Osteoblast (primary cell): ENCODE measurements at regions not wholly inside any gene's neighbourhood (a gene's known extent, or its start where the extent isn't known, plus 50 kb on each side); places are given as distances from the start of the nearest gene placed in this dataset.
A peak's percentile ranks its signal among the peaks of the same experiment; 100 is the strongest.

Experiments used
- DNase-seq: peaks from one replicate; pipeline ENCODE4 v3.0.0; 2011; ENCODE audit warnings: low spot score, mixed read lengths; ENCODE audit not compliant: insufficient read length; ENCODE audit errors: missing footprints
- H2AFZ ChIP-seq: 2 replicates; pipeline ENCODE4 v1.6.0; 2011; ENCODE audit warnings: mild to moderate bottlenecking, low read length
- H3K27ac ChIP-seq: 2 replicates; pipeline ENCODE4 v1.5.1; 2011; ENCODE audit warnings: mild to moderate bottlenecking, low read depth, low read length, moderate library complexity
- H3K27me3 ChIP-seq: 2 replicates; pipeline ENCODE4 v1.6.0; 2012; ENCODE audit warnings: mild to moderate bottlenecking, control low read depth, inconsistent platforms, low read length, moderate library complexity; ENCODE audit not compliant: insufficient read depth
- H3K36me3 ChIP-seq: 2 replicates; pipeline ENCODE4 v1.5.1; 2011; ENCODE audit warnings: mild to moderate bottlenecking, low read length, control low read depth, moderate library complexity; ENCODE audit not compliant: insufficient read depth
- H3K4me1 ChIP-seq: 2 replicates; pipeline ENCODE4 v1.5.1; 2011; ENCODE audit warnings: mild to moderate bottlenecking, low read length, control low read depth, moderate library complexity; ENCODE audit not compliant: insufficient read depth
- H3K4me2 ChIP-seq: 2 replicates; pipeline ENCODE4 v1.6.0; 2011; ENCODE audit warnings: mild to moderate bottlenecking, low read length; ENCODE audit not compliant: insufficient read depth
- H3K4me3 ChIP-seq: fragments of 200-600 bp; sonication (generic); 3 replicates; pipeline ENCODE4 v1.5.1; 2012; ENCODE audit warnings: mild to moderate bottlenecking, low read length, inconsistent platforms; ENCODE audit not compliant: insufficient read depth
- H3K79me2 ChIP-seq: 2 replicates; pipeline ENCODE4 v1.6.0; 2012; ENCODE audit warnings: mild to moderate bottlenecking, low read length, control low read depth, inconsistent platforms; ENCODE audit not compliant: insufficient read depth
- H3K9me3 ChIP-seq: 2 replicates; pipeline ENCODE4 v1.5.1; 2011; ENCODE audit warnings: low read depth, low read length, control low read depth
- H4K20me1 ChIP-seq: 2 replicates; pipeline ENCODE4 v1.6.0; 2012; ENCODE audit warnings: mild to moderate bottlenecking, low read length, control low read depth; ENCODE audit not compliant: insufficient read depth
- TF ChIP-seq, protein P1 (sequence below): IDR thresholded peaks from 2 replicates; pipeline ENCODE4 v1.5.1; 2011; ENCODE audit warnings: mild to moderate bottlenecking, low read depth, low read length, moderate library complexity; ENCODE audit errors: extremely low read depth

DNA sequence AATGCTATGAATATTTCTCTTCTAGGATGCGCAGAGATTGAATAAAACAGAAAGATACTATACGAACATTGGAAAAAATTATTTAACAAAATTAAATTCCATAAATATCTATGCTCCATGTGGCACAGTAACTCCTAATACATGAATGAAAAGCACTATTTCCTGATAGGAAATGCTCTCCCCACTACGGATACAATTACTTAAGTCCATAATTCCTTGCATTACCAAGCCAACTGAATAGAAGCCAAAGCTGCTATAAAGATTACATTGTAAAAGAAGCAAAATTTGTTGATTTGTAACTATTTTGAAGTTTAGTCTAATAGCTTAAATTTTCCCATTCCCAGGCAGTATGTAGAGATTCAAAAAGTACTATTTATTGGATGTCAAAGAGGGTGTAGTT, 61.8 kb upstream of the SNX2 start:
- Histone ChIP-seq H3K4me2 (no peak overlapping the region), H4K20me1 (no peaks in the 10 kb centered on the region), H3K4me3 (no peak overlapping the region), H3K27ac (no peak overlapping the region), H3K79me2 (no peaks in the 10 kb centered on the region), H3K9me3 (no peaks in the 10 kb centered on the region), H3K27me3 (no peaks in the 10 kb centered on the region), H3K36me3 (no peaks in the 10 kb centered on the region), H2AFZ (no peak overlapping the region), H3K4me1 (peaks cover 6% of the 10 kb centered on the region)
- DNase-seq = no peak
- TF ChIP-seq, protein P1, sequence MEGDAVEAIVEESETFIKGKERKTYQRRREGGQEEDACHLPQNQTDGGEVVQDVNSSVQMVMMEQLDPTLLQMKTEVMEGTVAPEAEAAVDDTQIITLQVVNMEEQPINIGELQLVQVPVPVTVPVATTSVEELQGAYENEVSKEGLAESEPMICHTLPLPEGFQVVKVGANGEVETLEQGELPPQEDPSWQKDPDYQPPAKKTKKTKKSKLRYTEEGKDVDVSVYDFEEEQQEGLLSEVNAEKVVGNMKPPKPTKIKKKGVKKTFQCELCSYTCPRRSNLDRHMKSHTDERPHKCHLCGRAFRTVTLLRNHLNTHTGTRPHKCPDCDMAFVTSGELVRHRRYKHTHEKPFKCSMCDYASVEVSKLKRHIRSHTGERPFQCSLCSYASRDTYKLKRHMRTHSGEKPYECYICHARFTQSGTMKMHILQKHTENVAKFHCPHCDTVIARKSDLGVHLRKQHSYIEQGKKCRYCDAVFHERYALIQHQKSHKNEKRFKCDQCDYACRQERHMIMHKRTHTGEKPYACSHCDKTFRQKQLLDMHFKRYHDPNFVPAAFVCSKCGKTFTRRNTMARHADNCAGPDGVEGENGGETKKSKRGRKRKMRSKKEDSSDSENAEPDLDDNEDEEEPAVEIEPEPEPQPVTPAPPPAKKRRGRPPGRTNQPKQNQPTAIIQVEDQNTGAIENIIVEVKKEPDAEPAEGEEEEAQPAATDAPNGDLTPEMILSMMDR = no peak

DNA sequence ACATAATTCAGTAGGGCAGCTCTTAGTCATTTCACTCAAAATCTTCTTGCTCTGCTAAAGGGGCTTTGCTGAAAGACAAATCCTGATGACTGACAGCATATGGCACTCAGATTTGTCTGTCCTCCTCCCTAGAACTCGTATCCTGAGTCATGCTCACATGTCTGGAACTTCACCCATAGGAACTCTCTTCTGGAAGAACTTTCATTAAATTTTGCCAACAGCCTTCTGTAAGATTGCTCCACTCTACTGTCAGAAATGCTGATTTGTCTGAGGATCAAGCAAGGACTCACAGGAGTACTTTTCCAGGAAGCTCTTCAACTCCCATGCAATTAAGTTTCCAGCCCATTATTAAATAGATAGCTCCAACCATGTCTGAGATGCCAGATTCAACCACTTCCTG, 59.8 kb upstream of the SNX2 start:
- H3K79me2 ChIP-seq = no peaks in the 10 kb centered on the region
- no peak overlapping the region for H3K27ac ChIP-seq
- TF ChIP-seq, protein P1 = no peak
- peak overlapping the region; percentile 6 for H3K4me2 ChIP-seq
- no peak overlapping the region for H3K4me3 ChIP-seq
- H4K20me1 ChIP-seq = no peaks in the 10 kb centered on the region
- H2AFZ ChIP-seq = no peak overlapping the region
- H3K4me1 ChIP-seq = peaks cover 6% of the 10 kb centered on the region
- no peaks in the 10 kb centered on the region for H3K9me3 ChIP-seq
- no peaks in the 10 kb centered on the region for H3K36me3 ChIP-seq
- DNase-seq = peak; percentile 41
- H3K27me3 ChIP-seq = no peaks in the 10 kb centered on the region

DNA sequence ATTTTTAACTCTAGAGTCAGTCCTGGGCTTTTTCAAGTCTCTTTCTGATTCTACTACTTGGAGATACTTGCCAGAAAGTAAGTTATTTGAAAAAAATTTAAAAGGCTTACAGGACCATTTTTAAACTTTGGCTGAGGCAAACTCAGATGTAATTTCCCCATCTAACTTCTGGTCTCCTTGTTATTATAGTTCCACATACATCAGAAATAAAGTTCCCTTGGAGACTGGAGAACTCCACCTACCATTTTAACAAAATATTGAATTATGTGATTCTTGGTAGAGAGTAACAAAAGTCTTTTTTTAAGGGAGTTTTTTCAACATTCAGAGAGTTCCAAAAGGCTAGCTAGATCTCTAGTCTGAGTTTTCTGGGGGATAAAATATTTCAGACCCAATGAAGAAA, 56.3 kb upstream of the SNX2 start:
- Histone ChIP-seq H3K27me3 (no peaks in the 10 kb centered on the region), H3K9me3 (no peaks in the 10 kb centered on the region), H3K4me1 (peaks cover 11% of the 10 kb centered on the region), H2AFZ (no peak overlapping the region), H3K79me2 (no peaks in the 10 kb centered on the region), H3K36me3 (no peaks in the 10 kb centered on the region), H4K20me1 (no peaks in the 10 kb centered on the region), H3K27ac (no peak overlapping the region), H3K4me2 (no peak overlapping the region), H3K4me3 (no peak overlapping the region)
- DNase-seq = no peak
- TF ChIP-seq, protein P1 = no peak

DNA sequence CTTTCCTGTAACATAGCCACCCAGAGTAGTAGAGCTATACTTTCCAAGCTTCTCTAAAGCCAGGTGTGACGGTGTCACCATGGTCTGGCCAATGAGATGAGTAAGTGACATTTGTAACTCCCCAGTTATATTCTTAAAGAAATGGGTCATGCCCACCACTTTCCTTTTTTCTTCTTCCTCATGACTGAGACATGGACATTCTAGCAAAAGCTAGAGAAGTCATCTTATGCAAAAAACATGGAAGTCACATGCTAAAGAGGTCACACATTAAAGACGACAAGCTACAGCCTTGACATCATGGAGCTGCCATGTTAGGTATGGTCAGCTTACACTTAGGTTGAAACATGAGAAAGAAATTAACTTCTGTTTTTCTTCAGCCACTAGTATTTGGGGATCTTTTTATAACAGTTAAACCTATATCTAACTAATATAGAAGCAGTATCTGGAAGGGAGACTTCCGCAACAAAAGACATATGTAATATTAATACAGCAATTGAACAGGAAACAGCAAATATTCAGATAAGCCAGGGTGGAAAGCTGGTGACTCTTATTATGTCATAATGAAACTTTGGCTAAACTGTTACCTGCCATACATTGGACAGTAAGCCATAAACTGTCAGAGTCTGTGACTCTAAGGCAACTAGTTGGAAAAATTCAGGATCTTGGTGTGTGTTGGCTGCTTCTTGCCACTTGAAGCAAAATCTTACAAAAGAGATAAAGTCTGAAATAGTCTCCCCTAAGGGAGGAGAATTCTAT, 54.7 kb upstream of the SNX2 start:
- Histone ChIP-seq H3K4me1 (peaks cover 7% of the 10 kb centered on the region), H2AFZ (no peak overlapping the region), H3K27ac (no peak overlapping the region), H3K4me3 (no peak overlapping the region), H3K36me3 (no peaks in the 10 kb centered on the region), H3K9me3 (no peaks in the 10 kb centered on the region), H3K27me3 (no peaks in the 10 kb centered on the region), H3K4me2 (no peak overlapping the region), H4K20me1 (no peaks in the 10 kb centered on the region), H3K79me2 (no peaks in the 10 kb centered on the region)
- DNase-seq = no peak
- TF ChIP-seq, protein P1 = no peak
